Ascending aorta (tissue), 2 donors: ENCODE measurements at regions not wholly inside any gene's neighbourhood (a gene's known extent, or its start where the extent isn't known, plus 50 kb on each side); places are given as distances from the start of the nearest gene placed in this dataset.

Source experiments
- DNase-seq, 2 donors: peaks; one replicate each; pipeline ENCODE4 v3.0.0-alpha.2; 2019; ENCODE audit warnings: low spot score in 2 of 2
- H3K27ac ChIP-seq, 2 donors: fragments of 200-600 bp; sonication (generic); one replicate each; pipeline ENCODE4 v1.5.1; 2016 to 2017; ENCODE audit warnings: mild to moderate bottlenecking in 1 of 2
- H3K27me3 ChIP-seq: fragments of 200-600 bp; sonication (generic); one replicate; pipeline ENCODE4 v1.5.1; 2017
- H3K36me3 ChIP-seq, 2 donors: fragments of 200-600 bp; sonication (generic); one replicate each; pipeline ENCODE4 v1.5.1; 2016
- H3K4me1 ChIP-seq, 2 donors: fragments of 200-600 bp; sonication (generic); one replicate each; pipeline ENCODE4 v1.5.1; 2016 to 2017; ENCODE audit warnings: mild to moderate bottlenecking in 1 of 2
- H3K4me3 ChIP-seq, 2 donors: fragments of 200-600 bp; sonication (generic); one replicate each; pipeline ENCODE4 v1.5.1; 2016 to 2017; ENCODE audit warnings: mild to moderate bottlenecking in 1 of 2
- H3K9me3 ChIP-seq, 2 donors: fragments of 200-600 bp; sonication (generic); one replicate each; pipeline ENCODE4 v1.5.1; 2016
- intact Hi-C: fragments of 100-400 bp; cut with DNase I; formaldehyde crosslinking; loops from one replicate; pipeline ENCODE4 v1.15.1; 2023
- TF ChIP-seq, protein P1 (sequence below), 3 experiments: fragments of 200-600 bp in 2 of 3; fragments of 450-650 bp in 1 of 3; sonication (generic) in 2 of 3; IDR thresholded peaks; one replicate each; pipeline ENCODE4 v1.5.1; 2016 to 2019; ENCODE audit warnings: antibody characterized with exemption in 3 of 3, mild to moderate bottlenecking in 1 of 3, moderate library complexity in 1 of 3

DNA sequence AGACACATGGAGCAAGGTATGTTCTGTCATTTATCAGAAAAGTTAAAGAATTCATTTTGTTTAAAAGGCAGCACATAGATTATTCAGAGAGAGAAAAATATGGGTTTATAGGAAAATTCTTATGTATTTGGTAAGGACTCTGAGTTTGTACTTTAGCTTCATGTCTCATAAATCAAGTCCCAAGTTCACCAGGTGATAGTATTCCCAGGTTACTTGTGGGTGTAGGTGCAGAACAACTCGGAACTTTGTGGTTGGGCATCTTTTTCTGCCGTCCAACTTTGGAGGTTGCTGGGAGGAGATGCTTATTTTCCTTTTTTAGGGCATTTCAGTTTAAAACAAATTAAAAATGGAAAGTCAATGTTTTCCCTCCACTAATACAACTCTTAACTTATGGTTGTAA lies 269.8 kb upstream of the DMRT1 start:
- intact Hi-C loops: no loop called here

DNA sequence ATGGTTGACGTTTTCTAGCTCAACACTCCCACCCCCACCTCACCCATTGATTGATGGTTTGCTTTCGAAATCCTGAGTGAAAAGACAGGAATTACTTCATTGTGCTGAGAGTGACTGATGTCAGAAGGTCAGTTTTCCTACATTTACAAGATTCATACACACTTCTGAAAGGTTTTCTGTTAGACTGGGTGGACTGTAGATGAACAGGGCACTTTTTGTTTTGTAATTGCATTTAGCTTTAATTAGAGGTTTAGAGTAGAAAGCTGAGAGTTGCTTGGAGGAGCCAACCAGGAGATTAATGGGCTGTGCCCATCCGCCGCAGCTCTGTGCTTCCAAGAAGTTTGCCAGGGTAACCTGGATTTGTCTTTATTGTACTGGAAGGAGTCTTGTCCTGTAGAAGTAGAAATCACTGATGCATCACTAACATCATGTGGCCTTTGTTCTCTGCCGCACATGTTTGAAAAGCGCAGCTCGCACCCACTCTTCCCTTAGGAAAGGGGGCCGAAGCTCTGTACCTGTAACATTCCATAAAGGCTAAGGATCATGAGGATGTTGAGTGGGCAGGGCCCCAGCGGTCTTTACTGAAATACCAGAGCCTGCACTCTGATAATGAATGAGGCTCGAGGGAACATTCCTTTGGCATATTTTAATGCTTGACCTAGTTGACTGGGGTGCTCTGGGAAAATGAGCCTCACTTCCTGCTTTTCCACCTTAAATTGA lies 267.6 kb upstream of the DMRT1 start:
- Histone ChIP-seq H3K4me3 (no peak overlapping the region), H3K4me1 (peaks cover 0 to 18% of the 10 kb centered on the region in 2 donors), H3K9me3 (no peaks in the 10 kb centered on the region), H3K36me3 (no peaks in the 10 kb centered on the region), H3K27ac (no peak overlapping the region), H3K27me3 (no peaks in the 10 kb centered on the region)
- intact Hi-C loops: no loop called here
- no peak for DNase-seq
- TF ChIP-seq, protein P1, sequence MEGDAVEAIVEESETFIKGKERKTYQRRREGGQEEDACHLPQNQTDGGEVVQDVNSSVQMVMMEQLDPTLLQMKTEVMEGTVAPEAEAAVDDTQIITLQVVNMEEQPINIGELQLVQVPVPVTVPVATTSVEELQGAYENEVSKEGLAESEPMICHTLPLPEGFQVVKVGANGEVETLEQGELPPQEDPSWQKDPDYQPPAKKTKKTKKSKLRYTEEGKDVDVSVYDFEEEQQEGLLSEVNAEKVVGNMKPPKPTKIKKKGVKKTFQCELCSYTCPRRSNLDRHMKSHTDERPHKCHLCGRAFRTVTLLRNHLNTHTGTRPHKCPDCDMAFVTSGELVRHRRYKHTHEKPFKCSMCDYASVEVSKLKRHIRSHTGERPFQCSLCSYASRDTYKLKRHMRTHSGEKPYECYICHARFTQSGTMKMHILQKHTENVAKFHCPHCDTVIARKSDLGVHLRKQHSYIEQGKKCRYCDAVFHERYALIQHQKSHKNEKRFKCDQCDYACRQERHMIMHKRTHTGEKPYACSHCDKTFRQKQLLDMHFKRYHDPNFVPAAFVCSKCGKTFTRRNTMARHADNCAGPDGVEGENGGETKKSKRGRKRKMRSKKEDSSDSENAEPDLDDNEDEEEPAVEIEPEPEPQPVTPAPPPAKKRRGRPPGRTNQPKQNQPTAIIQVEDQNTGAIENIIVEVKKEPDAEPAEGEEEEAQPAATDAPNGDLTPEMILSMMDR (IDR thresholded peaks at IDR 0.05): no peak

More for the DNA sequence above, 269.8 kb upstream of the DMRT1 start:
- Histone ChIP-seq H3K4me1 (peaks cover 0 to 18% of the 10 kb centered on the region in 2 donors), H3K27ac (no peak overlapping the region), H3K36me3 (no peaks in the 10 kb centered on the region), H3K4me3 (no peak overlapping the region), H3K9me3 (peaks cover 0 to 2% of the 10 kb centered on the region in 2 donors), H3K27me3 (no peaks in the 10 kb centered on the region)
- TF ChIP-seq, protein P1 (IDR thresholded peaks at IDR 0.05): no peak
- no peak for DNase-seq

- H3K27ac ChIP-seq: no peak overlapping the region
- H3K4me1 ChIP-seq: peaks cover 0 to 18% of the 10 kb centered on the region in 2 donors
- no peaks in the 10 kb centered on the region for H3K9me3 ChIP-seq
- H3K27me3 ChIP-seq: no peaks in the 10 kb centered on the region
- H3K4me3 ChIP-seq: no peak overlapping the region
- intact Hi-C loops: no loop called here
- no peak for DNase-seq
- H3K36me3 ChIP-seq: no peaks in the 10 kb centered on the region
- TF ChIP-seq, protein P1 (IDR thresholded peaks at IDR 0.05): no peak
These were observed 266.4 kb upstream of the DMRT1 start for GRCh38 chr9:575139-575538.

DNA sequence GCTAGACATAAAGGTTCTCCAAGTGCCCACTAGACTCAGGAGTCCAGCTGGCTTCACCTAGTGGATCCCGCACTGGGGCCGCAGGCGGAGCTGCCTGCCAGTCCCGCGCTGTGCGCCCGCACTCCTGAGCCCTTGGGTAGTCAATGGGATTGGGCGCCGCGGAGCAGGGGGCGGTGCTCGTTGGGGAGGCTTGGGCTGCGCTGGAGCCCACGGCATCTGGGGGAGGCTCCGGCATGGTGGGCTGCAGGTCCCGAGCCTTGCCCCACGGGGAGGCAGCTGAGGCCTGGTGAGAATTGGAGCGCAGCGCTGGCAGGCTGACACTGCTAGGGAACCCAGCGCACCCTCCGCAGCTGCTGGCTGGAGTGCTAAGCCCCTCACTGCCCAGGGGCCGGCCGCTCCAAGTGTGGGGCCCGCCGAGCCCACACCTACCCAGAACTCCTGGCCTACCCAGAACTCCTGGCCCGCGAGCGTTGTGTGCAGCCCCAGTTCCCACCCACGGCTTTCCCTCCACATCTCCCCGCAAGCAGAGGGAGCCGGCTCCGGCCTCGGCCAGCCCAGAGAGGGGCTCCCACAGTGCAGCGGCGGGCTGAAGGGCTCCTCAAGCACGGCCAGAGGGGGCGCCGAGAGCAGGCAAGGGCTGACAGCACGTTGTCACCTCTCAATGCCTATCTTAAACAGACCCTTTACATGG lies 260.7 kb upstream of the DMRT1 start:
- no peaks in the 10 kb centered on the region for H3K27me3 ChIP-seq
- intact Hi-C loops: no loop called here
- no peaks in the 10 kb centered on the region for H3K9me3 ChIP-seq
- DNase-seq: no peak
- H3K27ac ChIP-seq: no peak overlapping the region
- H3K4me3 ChIP-seq: no peak overlapping the region
- TF ChIP-seq, protein P1 (IDR thresholded peaks at IDR 0.05): no peak
- no peaks in the 10 kb centered on the region for H3K4me1 ChIP-seq
- H3K36me3 ChIP-seq: no peaks in the 10 kb centered on the region

DNA sequence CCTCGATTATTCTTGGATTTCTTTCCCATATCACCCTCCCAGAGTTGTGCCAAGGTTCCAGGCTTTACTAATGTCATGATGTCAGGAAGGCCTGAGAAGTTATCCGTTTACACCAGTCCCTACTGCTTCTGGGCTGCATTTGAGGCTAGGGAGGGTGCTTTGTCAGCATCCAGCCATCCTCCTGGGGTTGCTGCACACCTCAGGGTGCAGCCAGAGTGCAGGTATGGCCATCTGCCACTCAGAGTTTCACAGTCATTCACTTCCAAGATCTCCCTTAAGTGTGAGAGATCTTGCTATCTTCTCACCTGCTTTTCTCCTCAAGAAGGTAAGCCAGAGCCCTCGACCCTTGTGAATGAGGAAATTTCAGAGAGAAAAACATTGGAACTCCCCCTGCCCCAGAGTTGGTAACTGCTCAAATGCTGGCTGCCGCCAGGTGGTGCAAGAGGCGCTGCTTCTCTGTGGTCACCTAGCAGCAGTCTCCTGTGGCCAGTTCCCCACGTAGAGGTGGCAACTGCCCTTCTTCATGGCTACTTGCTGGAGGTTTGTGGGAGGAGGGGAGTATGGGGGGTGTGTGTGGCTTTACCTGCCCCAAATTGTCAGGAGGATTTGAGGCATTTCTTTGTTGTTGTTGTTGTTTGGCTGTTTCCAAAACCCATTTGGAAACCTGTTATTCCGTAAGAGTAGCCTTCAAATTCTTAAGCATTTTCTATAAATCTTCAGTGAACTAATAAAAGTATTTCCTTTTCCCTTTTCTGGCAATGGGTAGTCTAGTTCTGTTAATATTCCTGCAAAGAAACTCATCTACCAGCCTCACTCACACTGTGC lies 259.6 kb upstream of the DMRT1 start:
- H3K4me1 ChIP-seq: no peaks in the 10 kb centered on the region
- DNase-seq: no peak
- no peak overlapping the region for H3K4me3 ChIP-seq
- no peak overlapping the region for H3K27ac ChIP-seq
- H3K9me3 ChIP-seq: no peaks in the 10 kb centered on the region
- H3K36me3 ChIP-seq: no peaks in the 10 kb centered on the region
- no peaks in the 10 kb centered on the region for H3K27me3 ChIP-seq
- TF ChIP-seq, protein P1 (IDR thresholded peaks at IDR 0.05): no peak
- intact Hi-C loops: no loop called here
